ENCODE measurements at regions not wholly inside any gene's neighbourhood (a gene's known extent, or its start where the extent isn't known, plus 50 kb on each side); places are given as distances from the start of the nearest gene placed in this dataset.

DNA sequence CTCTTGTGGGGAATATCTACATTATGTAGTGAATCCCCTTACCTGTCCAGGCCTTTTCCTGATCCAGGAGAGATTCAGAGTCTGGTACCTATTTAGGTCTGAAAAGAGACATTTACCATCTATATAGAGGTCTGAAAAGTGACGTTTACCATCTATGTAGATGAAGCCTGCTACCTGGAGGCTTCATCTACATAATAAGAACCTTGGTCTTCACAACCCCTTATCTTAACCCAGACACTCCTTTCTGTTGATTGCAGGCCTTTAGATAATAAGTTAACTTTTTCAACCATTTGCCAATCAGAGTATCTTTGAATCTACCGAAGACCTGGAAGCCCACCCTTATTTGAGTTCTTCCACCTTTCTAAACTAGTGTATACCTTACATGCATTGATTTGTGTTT is 113.0 kb upstream of the DMRT1 start:
- Histone ChIP-seq H3K27me3 (ENCODE audit: control insufficient read depth, insufficient read depth, low read length, poor library complexity, severe bottlenecking) (no peaks in the 10 kb centered on the region), H3K4me1 (ENCODE audit: control insufficient read depth, insufficient read depth, low read length) (no peaks in the 10 kb centered on the region), H3K4me3 (ENCODE audit: low read length) (no peak overlapping the region), H3K9me3 (ENCODE audit: control insufficient read depth, low read length) (peaks cover 8% of the 10 kb centered on the region), H3K27ac (ENCODE audit: low read depth, low read length) (no peak overlapping the region), H3K9ac (ENCODE audit: extremely low read depth, low read length, poor library complexity, severe bottlenecking) (no peak overlapping the region), H3K36me3 (ENCODE audit: control insufficient read depth, insufficient read depth, low read length) (peaks cover 3% of the 10 kb centered on the region)
- H3K4me1 Mint-ChIP-seq: peaks cover 14% of the 10 kb centered on the region
- no peak for DNase-seq
- H3K36me3 Mint-ChIP-seq (ENCODE audit: low read depth): peaks cover 40% of the 10 kb centered on the region
- 88 to 90% methylated on average over 2 of the region's 2 CpGs for WGBS, 2 experiments (ENCODE audit: insufficient coverage in 1 of 2, insufficient read length in 1 of 2)
- H3K4me3 Mint-ChIP-seq: no peak overlapping the region
- peak overlapping the region; percentile 69 for H3K27ac Mint-ChIP-seq
- TF ChIP-seq, protein P1, sequence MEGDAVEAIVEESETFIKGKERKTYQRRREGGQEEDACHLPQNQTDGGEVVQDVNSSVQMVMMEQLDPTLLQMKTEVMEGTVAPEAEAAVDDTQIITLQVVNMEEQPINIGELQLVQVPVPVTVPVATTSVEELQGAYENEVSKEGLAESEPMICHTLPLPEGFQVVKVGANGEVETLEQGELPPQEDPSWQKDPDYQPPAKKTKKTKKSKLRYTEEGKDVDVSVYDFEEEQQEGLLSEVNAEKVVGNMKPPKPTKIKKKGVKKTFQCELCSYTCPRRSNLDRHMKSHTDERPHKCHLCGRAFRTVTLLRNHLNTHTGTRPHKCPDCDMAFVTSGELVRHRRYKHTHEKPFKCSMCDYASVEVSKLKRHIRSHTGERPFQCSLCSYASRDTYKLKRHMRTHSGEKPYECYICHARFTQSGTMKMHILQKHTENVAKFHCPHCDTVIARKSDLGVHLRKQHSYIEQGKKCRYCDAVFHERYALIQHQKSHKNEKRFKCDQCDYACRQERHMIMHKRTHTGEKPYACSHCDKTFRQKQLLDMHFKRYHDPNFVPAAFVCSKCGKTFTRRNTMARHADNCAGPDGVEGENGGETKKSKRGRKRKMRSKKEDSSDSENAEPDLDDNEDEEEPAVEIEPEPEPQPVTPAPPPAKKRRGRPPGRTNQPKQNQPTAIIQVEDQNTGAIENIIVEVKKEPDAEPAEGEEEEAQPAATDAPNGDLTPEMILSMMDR (conservative IDR thresholded peaks at IDR 0.05): no peak
- peaks cover 2% of the 10 kb centered on the region for H3K9me3 Mint-ChIP-seq
- no peaks in the 10 kb centered on the region for H3K27me3 Mint-ChIP-seq (ENCODE audit: insufficient read depth)

DNA sequence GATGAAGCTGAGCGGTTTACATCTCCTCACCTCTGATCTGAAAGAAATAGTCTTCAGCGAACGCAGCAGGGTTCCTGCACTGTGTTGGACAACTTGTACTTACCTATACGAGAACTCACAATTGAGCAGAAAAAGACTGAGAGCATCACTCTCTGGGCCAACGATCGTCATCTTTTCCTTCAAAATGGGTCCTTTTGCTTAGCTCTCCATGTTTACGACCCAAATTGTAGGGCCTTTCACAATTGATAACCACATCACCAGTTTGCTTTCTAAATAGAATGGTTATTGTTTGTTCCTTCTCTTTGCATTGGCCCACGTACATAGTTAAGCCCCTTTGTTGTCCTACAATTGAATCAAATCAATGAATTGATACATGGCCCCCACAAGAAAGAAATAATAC is 110.0 kb upstream of the DMRT1 start:
- Histone ChIP-seq H3K4me1 (ENCODE audit: control insufficient read depth, insufficient read depth, low read length) (no peaks in the 10 kb centered on the region), H3K27ac (ENCODE audit: low read depth, low read length) (no peak overlapping the region), H3K9me3 (ENCODE audit: control insufficient read depth, low read length) (peaks cover 8% of the 10 kb centered on the region), H3K4me3 (ENCODE audit: low read length) (no peak overlapping the region), H3K27me3 (ENCODE audit: control insufficient read depth, insufficient read depth, low read length, poor library complexity, severe bottlenecking) (no peaks in the 10 kb centered on the region), H3K9ac (ENCODE audit: extremely low read depth, low read length, poor library complexity, severe bottlenecking) (no peak overlapping the region), H3K36me3 (ENCODE audit: control insufficient read depth, insufficient read depth, low read length) (peaks cover 12% of the 10 kb centered on the region)
- H3K4me3 Mint-ChIP-seq: no peak overlapping the region
- TF ChIP-seq, protein P1 (conservative IDR thresholded peaks at IDR 0.05): no peak
- 96 to 99% methylated on average over 6 to 8 of the region's 8 CpGs for WGBS, 2 experiments (ENCODE audit: insufficient coverage in 1 of 2, insufficient read length in 1 of 2)
- DNase-seq: no peak
- no peaks in the 10 kb centered on the region for H3K27me3 Mint-ChIP-seq (ENCODE audit: insufficient read depth)
- H3K27ac Mint-ChIP-seq: no peak overlapping the region
- H3K9me3 Mint-ChIP-seq: peaks cover 2% of the 10 kb centered on the region
- H3K4me1 Mint-ChIP-seq: peaks cover 9% of the 10 kb centered on the region
- peaks cover 52% of the 10 kb centered on the region for H3K36me3 Mint-ChIP-seq (ENCODE audit: low read depth)

DNA sequence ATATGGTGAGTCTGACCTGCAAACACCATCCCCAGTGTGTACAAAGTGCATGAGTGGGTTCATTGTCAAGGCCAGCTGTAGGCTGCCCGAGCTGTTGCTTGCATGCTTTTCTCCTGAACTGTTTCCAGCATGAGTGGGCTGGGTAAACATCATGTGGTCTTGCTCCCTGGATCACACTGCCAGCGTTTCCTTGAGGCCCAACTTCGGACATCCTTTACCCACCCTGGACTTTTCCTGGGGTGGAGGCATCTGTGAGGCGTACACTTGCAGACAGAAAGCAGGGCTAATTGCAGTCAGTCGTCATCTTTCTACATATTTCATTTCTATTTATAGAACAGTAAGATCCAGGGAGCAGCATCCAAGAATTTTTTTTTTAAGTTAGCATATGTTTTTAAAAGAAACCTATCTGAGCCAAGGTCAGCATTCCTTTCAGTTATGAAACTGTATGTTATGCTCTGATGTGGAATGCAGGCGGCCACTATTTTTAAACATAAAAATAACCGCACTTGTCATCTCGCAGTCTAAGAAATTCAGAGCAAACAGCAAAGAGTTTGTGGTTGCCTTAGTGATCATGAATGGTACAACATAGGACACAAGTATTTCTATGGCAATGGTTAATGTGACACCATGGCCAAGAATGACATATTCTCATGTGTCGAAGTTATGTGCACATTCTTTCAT is 106.5 kb upstream of the DMRT1 start:
- 86 to 91% methylated on average over 7 to 9 of the region's 9 CpGs for WGBS, 2 experiments (ENCODE audit: insufficient coverage in 1 of 2, insufficient read length in 1 of 2)
- DNase-seq: no peak
- no peaks in the 10 kb centered on the region for H3K27me3 ChIP-seq (ENCODE audit: control insufficient read depth, insufficient read depth, low read length, poor library complexity, severe bottlenecking)
- peaks cover 58% of the 10 kb centered on the region for H3K36me3 Mint-ChIP-seq (ENCODE audit: low read depth)
- no peak overlapping the region for H3K27ac ChIP-seq (ENCODE audit: low read depth, low read length)
- no peak overlapping the region for H3K27ac Mint-ChIP-seq
- TF ChIP-seq, protein P1 (conservative IDR thresholded peaks at IDR 0.05): no peak
- H3K27me3 Mint-ChIP-seq (ENCODE audit: insufficient read depth): no peaks in the 10 kb centered on the region
- no peaks in the 10 kb centered on the region for H3K9me3 ChIP-seq (ENCODE audit: control insufficient read depth, low read length)
- no peak overlapping the region for H3K9ac ChIP-seq (ENCODE audit: extremely low read depth, low read length, poor library complexity, severe bottlenecking)
- peaks cover 3% of the 10 kb centered on the region for H3K4me1 ChIP-seq (ENCODE audit: control insufficient read depth, insufficient read depth, low read length)
- H3K4me1 Mint-ChIP-seq: peaks cover 2% of the 10 kb centered on the region
- H3K4me3 Mint-ChIP-seq: no peak overlapping the region
- H3K36me3 ChIP-seq (ENCODE audit: control insufficient read depth, insufficient read depth, low read length): peaks cover 31% of the 10 kb centered on the region
- H3K9me3 Mint-ChIP-seq: no peaks in the 10 kb centered on the region
- no peak overlapping the region for H3K4me3 ChIP-seq (ENCODE audit: low read length)
